Lower lobe of right lung (tissue), 2 donors: ENCODE measurements at regions not wholly inside any gene's neighbourhood (a gene's known extent, or its start where the extent isn't known, plus 50 kb on each side); places are given as distances from the start of the nearest gene placed in this dataset.

Experiments
- ATAC-seq, 2 donors: fragments of 200-7000 bp; cut with Tn5 transposase; one replicate each; pipeline ENCODE4 v1.9.1; 2020 to 2022; ENCODE audit warnings: mild to moderate bottlenecking in 2 of 2, moderate library complexity in 2 of 2
- DNase-seq: peaks from one replicate; pipeline ENCODE4 v3.0.0-alpha.2; 2020
- H3K27ac ChIP-seq: fragments of 200-600 bp; one replicate; pipeline ENCODE4 v1.8.0; 2022
- H3K27me3 ChIP-seq: fragments of 200-600 bp; one replicate; pipeline ENCODE4 v1.8.0; 2022; ENCODE audit warnings: low read depth
- H3K36me3 ChIP-seq: fragments of 200-600 bp; one replicate; pipeline ENCODE4 v1.8.0; 2022; ENCODE audit warnings: mild to moderate bottlenecking
- H3K4me1 ChIP-seq: fragments of 200-600 bp; one replicate; pipeline ENCODE4 v1.8.0; 2022
- H3K4me3 ChIP-seq: fragments of 200-600 bp; one replicate; pipeline ENCODE4 v1.8.0; 2022; ENCODE audit warnings: mild to moderate bottlenecking
- H3K9me3 ChIP-seq: fragments of 200-600 bp; one replicate; pipeline ENCODE4 v1.8.0; 2022
- intact Hi-C: fragments of 100-400 bp; cut with DNase I; formaldehyde crosslinking; loops from one replicate; pipeline ENCODE4 v1.11.0; 2022
- TF ChIP-seq, protein P1 (sequence below): fragments of 200-600 bp; IDR thresholded peaks from one replicate; pipeline ENCODE4 v1.8.0; 2022; ENCODE audit warnings: antibody characterized with exemption, mild to moderate bottlenecking
- donor health status: DM: no; HTN: yes; CAD: no; lungs with severe emphysema.

DNA sequence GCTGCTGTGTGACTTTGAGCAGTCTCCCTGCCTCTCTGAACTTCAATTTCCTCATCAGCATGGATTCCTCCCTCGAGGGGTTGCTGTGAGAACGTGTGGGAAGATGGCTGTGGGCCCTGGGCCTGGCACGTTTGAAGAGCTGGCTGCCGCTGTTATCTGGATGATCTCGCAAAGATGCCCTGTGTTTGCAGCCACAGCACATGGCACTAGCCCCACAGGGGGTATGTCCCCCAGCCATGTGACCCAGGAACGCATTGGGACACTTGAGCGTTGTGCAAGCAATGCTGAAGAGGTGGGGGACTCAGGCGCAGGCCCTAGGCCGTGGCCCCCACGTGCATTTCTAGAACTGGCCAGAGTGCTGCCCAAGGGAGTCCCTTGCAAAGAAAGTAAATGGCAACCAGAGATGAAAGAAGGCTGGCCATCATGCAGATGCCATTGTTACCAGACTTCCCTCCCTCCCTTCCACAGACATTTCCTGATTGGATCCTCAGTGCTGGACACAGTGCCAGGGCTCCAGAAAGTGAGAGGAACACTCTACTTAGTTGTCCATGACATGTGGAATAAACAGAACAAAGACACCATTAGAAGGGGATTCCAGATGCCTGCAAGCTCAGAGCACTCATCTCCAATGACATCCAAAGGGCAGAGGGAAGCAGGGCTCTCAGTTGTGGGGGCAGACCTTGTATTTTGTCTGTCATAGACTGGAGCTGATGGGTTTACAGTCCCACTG is 65.1 kb upstream of the NEURL1B start:
- H3K4me3 ChIP-seq: no peak overlapping the region
- H3K4me1 ChIP-seq: peaks cover 7% of the 10 kb centered on the region
- H3K27ac ChIP-seq: no peak overlapping the region
- H3K36me3 ChIP-seq: no peaks in the 10 kb centered on the region
- no peaks in the 10 kb centered on the region for H3K9me3 ChIP-seq
- TF ChIP-seq, protein P1, sequence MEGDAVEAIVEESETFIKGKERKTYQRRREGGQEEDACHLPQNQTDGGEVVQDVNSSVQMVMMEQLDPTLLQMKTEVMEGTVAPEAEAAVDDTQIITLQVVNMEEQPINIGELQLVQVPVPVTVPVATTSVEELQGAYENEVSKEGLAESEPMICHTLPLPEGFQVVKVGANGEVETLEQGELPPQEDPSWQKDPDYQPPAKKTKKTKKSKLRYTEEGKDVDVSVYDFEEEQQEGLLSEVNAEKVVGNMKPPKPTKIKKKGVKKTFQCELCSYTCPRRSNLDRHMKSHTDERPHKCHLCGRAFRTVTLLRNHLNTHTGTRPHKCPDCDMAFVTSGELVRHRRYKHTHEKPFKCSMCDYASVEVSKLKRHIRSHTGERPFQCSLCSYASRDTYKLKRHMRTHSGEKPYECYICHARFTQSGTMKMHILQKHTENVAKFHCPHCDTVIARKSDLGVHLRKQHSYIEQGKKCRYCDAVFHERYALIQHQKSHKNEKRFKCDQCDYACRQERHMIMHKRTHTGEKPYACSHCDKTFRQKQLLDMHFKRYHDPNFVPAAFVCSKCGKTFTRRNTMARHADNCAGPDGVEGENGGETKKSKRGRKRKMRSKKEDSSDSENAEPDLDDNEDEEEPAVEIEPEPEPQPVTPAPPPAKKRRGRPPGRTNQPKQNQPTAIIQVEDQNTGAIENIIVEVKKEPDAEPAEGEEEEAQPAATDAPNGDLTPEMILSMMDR: no peak
- peak; percentile 7 to 38 for ATAC-seq
- H3K27me3 ChIP-seq: no peaks in the 10 kb centered on the region
- DNase-seq: no peak
- intact Hi-C loops: no loop called here

DNA sequence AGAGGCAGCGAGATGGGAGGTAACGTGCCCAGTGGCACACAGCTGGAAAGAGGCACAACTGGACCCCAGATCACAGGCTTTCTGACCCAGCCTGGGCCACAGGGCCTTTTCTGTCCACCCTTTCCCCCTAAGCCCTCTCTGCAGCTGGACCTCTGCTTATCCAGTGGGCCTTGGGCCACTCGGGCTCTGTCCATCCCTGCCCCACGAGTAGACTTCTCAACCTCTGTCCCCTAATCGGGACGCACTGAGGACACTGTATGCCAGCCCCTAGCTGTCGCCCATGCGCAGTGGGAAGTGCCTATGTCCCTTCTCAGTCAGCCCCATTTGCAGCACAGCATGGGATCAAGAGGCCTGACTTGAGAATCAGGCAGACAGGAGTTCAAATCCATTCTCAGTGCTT is 65.6 kb upstream of the NEURL1B start:
- no peak for DNase-seq
- H3K36me3 ChIP-seq: no peaks in the 10 kb centered on the region
- peaks cover 7% of the 10 kb centered on the region for H3K4me1 ChIP-seq
- no peaks in the 10 kb centered on the region for H3K9me3 ChIP-seq
- no peaks in the 10 kb centered on the region for H3K27me3 ChIP-seq
- no peak for ATAC-seq
- H3K27ac ChIP-seq: no peak overlapping the region
- intact Hi-C loops: no loop called here
- TF ChIP-seq, protein P1: no peak
- no peak overlapping the region for H3K4me3 ChIP-seq

DNA sequence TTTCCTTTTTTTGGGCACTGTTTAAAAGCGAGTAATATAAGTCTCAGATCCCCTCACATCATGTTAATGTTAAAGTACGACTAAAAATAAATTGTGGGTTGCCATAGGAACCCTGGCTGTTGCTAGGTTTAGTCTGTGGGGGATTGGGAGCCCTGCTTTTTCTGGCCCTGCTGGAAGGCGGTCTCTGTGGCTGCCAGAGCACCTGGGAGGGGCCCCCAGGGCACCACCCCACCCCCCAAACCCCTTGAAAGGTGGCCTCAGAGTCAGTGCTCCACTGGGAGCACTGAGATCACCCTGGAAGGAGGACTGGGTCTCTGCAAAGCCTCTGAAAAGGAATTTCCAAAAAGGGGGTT is 66.2 kb upstream of the NEURL1B start:
- no peak overlapping the region for H3K27ac ChIP-seq
- TF ChIP-seq, protein P1: no peak
- H3K27me3 ChIP-seq: no peaks in the 10 kb centered on the region
- H3K36me3 ChIP-seq: no peaks in the 10 kb centered on the region
- H3K9me3 ChIP-seq: no peaks in the 10 kb centered on the region
- DNase-seq: no peak
- H3K4me1 ChIP-seq: peaks cover 7% of the 10 kb centered on the region
- no peak for ATAC-seq
- intact Hi-C loops: no loop called here
- no peak overlapping the region for H3K4me3 ChIP-seq

DNA sequence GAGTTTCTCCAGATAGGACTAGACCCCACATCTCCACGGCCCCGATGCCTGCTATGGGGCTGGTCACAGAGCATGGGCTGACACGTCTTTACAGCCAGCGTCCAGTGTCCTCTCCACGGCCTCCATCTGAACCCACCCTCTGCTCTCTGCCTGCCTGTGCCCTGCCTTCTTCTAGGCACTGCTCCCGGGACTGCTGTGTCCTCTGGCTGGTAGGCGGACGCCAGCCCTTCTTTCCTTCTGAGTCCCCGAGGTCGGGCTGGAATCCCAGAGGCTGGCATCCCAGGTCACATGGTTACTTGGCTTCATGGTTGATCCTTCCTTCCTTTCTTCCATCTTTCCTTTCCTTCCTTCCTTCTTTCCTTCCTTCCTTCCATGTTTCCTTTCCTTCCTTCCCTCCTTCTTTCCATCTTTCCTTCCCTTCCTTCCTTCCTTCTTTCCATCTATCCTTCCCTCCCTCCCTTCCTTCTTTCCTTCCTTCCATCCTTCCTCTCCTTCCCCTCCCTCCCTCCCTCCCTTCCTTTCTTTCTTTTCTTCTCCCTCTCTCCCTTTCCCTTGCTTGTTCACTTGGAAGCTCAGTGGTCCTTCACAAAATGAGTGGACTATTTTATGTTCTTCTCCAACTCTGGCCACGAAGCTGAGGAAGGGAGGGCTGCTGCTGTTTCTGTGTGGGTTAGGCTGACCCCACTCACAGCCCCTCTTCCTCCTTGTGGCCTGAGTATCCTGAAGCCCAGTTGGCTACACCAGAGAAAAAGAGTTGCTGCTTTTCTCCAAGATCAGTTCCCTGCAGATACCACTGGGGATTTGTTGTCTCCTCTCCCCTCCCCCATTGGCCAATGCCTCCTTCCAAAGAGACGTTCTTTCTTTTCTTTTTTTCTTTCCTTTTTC is 66.8 kb upstream of the NEURL1B start:
- DNase-seq: no peak
- Histone ChIP-seq H3K36me3 (no peaks in the 10 kb centered on the region), H3K27me3 (no peaks in the 10 kb centered on the region), H3K4me3 (no peak overlapping the region), H3K9me3 (no peaks in the 10 kb centered on the region), H3K4me1 (peaks cover 7% of the 10 kb centered on the region), H3K27ac (no peak overlapping the region)
- TF ChIP-seq, protein P1: no peak
- intact Hi-C loops: no loop called here
- no peak for ATAC-seq

DNA sequence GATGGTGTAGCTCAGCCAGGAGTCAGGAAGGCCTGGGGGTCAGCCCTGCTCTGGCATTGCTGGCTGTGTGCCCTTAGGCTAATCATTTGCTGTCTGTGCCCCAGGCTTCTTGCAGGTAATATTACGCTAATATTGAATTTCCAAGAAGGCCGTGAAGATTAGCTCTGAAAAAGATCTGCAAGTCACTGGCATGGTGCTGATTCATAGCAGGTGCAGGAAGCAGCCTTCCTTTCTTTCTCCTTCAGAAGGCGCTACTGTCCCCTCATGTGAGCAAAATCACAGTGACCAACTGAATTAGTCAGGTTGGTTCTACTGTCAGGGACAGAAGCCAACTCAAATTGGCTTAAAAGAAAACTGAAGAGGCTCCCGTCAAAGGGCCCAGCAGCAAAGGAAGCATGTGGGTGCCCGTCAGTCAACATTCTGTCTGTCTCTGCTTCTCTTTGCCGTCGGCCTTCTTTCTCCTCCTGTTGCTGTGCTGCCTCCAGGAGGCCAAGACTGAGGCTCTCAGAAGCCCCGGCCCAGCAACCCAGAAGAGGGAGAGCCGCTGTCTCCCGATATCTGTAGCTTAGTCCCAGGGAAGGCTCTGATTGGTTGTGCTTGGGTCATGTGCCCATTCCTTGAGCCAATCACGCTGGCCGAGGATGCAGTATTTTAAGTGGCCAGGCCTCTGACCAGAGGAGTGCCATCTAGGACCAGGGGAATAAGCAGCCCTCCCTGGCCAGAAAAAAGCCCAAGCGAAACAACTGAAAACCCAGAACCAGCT is 67.8 kb upstream of the NEURL1B start:
- intact Hi-C loops: no loop called here
- TF ChIP-seq, protein P1: no peak
- H3K9me3 ChIP-seq: no peaks in the 10 kb centered on the region
- H3K27me3 ChIP-seq: no peaks in the 10 kb centered on the region
- H3K4me3 ChIP-seq: no peak overlapping the region
- peaks cover 7% of the 10 kb centered on the region for H3K4me1 ChIP-seq
- no peak for ATAC-seq
- no peaks in the 10 kb centered on the region for H3K36me3 ChIP-seq
- no peak overlapping the region for H3K27ac ChIP-seq
- no peak for DNase-seq
